Adrenal gland (tissue), 5 donors: ENCODE measurements at regions not wholly inside any gene's neighbourhood (a gene's known extent, or its start where the extent isn't known, plus 50 kb on each side); places are given as distances from the start of the nearest gene placed in this dataset.
"Not testable (repeated sequence)": the region's sequence is repeated elsewhere in the genome, so short reads cannot be mapped to it uniquely, and the experiment has no call there.

ENCODE experiments used
- POLR2A ChIP-seq, 2 donors: fragments of 450-650 bp; IDR thresholded peaks; one replicate each; pipeline ENCODE4 v1.6.1; 2017; ENCODE audit warnings: antibody characterized with exemption in 2 of 2, mild to moderate bottlenecking in 2 of 2, moderate library complexity in 1 of 2
- TF ChIP-seq, protein P1 (sequence below), 6 experiments: fragments of 450-650 bp in 4 of 6; fragments of 200-600 bp in 2 of 6; sonication (generic) in 1 of 6; IDR thresholded peaks; 1 replicate in 5 of 6; 2 replicates in 1 of 6; pipeline versions ENCODE4 v1.5.1 to v1.8.0; 2016 to 2021; ENCODE audit warnings: antibody characterized with exemption in 6 of 6, mild to moderate bottlenecking in 2 of 6, moderate library complexity in 1 of 6
- donor health status: DM: no; HTN: no; CAD: no.

- TF ChIP-seq, protein P1, sequence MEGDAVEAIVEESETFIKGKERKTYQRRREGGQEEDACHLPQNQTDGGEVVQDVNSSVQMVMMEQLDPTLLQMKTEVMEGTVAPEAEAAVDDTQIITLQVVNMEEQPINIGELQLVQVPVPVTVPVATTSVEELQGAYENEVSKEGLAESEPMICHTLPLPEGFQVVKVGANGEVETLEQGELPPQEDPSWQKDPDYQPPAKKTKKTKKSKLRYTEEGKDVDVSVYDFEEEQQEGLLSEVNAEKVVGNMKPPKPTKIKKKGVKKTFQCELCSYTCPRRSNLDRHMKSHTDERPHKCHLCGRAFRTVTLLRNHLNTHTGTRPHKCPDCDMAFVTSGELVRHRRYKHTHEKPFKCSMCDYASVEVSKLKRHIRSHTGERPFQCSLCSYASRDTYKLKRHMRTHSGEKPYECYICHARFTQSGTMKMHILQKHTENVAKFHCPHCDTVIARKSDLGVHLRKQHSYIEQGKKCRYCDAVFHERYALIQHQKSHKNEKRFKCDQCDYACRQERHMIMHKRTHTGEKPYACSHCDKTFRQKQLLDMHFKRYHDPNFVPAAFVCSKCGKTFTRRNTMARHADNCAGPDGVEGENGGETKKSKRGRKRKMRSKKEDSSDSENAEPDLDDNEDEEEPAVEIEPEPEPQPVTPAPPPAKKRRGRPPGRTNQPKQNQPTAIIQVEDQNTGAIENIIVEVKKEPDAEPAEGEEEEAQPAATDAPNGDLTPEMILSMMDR (IDR thresholded peaks at IDR 0.05): not testable (repeated sequence)
- TF ChIP-seq POLR2A (IDR thresholded peaks at IDR 0.05): not testable (repeated sequence)
Measured at GRCh38 chr10:65670596-65670995, 1255.2 kb upstream of the LRRTM3 start.
